ENCODE measurements at regions not wholly inside any gene's neighbourhood (a gene's known extent, or its start where the extent isn't known, plus 50 kb on each side); places are given as distances from the start of the nearest gene placed in this dataset.

- no peaks in the 10 kb centered on the region for H3K36me3 Mint-ChIP-seq (ENCODE audit: low read depth)
- no peaks in the 10 kb centered on the region for H3K9me3 Mint-ChIP-seq
- intact Hi-C loops (cut with micrococcal nuclease) = no loop called here
- peaks cover 16% of the 10 kb centered on the region for H3K27me3 Mint-ChIP-seq
- H3K4me3 Mint-ChIP-seq = no peak overlapping the region
- DNase-seq = no peak
- no peak overlapping the region for H3K27ac Mint-ChIP-seq
- H3K4me1 Mint-ChIP-seq = no peaks in the 10 kb centered on the region
Measured at GRCh38 chr7:36034020-36034419, 119.0 kb upstream of the EEPD1 start.

GRCh38 chr7:36035186-36035585 is 117.9 kb upstream of the EEPD1 start:
- peaks cover 19% of the 10 kb centered on the region for H3K27me3 Mint-ChIP-seq
- H3K27ac Mint-ChIP-seq = no peak overlapping the region
- no peaks in the 10 kb centered on the region for H3K4me1 Mint-ChIP-seq
- H3K36me3 Mint-ChIP-seq (ENCODE audit: low read depth) = no peaks in the 10 kb centered on the region
- DNase-seq = no peak
- H3K9me3 Mint-ChIP-seq = no peaks in the 10 kb centered on the region
- intact Hi-C loops (cut with micrococcal nuclease) = no loop called here
- H3K4me3 Mint-ChIP-seq = no peak overlapping the region

GRCh38 chr7:36036590-36036989 is 116.5 kb upstream of the EEPD1 start:
- Mint-ChIP-seq H3K4me1 (no peaks in the 10 kb centered on the region), H3K9me3 (no peaks in the 10 kb centered on the region), H3K4me3 (no peak overlapping the region), H3K36me3 (ENCODE audit: low read depth) (no peaks in the 10 kb centered on the region), H3K27ac (no peak overlapping the region), H3K27me3 (peaks cover 16% of the 10 kb centered on the region)
- no peak for DNase-seq
- intact Hi-C loops (cut with micrococcal nuclease) = no loop called here

GRCh38 chr7:36037121-36037662 is 115.9 kb upstream of the EEPD1 start:
- no peak for DNase-seq
- Mint-ChIP-seq H3K27ac (no peak overlapping the region), H3K4me3 (no peak overlapping the region), H3K4me1 (no peaks in the 10 kb centered on the region), H3K36me3 (ENCODE audit: low read depth) (no peaks in the 10 kb centered on the region), H3K9me3 (no peaks in the 10 kb centered on the region), H3K27me3 (peaks cover 18% of the 10 kb centered on the region)
- intact Hi-C loops (cut with micrococcal nuclease) = no loop called here

GRCh38 chr7:36038063-36038721 is 114.9 kb upstream of the EEPD1 start:
- peaks cover 14% of the 10 kb centered on the region for H3K27me3 Mint-ChIP-seq
- DNase-seq = no peak
- H3K36me3 Mint-ChIP-seq (ENCODE audit: low read depth) = no peaks in the 10 kb centered on the region
- H3K27ac Mint-ChIP-seq = no peak overlapping the region
- H3K4me1 Mint-ChIP-seq = no peaks in the 10 kb centered on the region
- intact Hi-C loops (cut with micrococcal nuclease) = no loop called here
- H3K4me3 Mint-ChIP-seq = no peak overlapping the region
- no peaks in the 10 kb centered on the region for H3K9me3 Mint-ChIP-seq

- no peak for DNase-seq
- Mint-ChIP-seq H3K27ac (no peak overlapping the region), H3K9me3 (no peaks in the 10 kb centered on the region), H3K27me3 (peaks cover 12% of the 10 kb centered on the region), H3K4me3 (no peak overlapping the region), H3K4me1 (no peaks in the 10 kb centered on the region), H3K36me3 (ENCODE audit: low read depth) (no peaks in the 10 kb centered on the region)
- intact Hi-C loops (cut with micrococcal nuclease) = no loop called here
Measured at GRCh38 chr7:36039243-36039642, 113.8 kb upstream of the EEPD1 start.

- H3K9me3 Mint-ChIP-seq = no peaks in the 10 kb centered on the region
- intact Hi-C loops (cut with micrococcal nuclease) = no loop called here
- no peak overlapping the region for H3K4me3 Mint-ChIP-seq
- H3K36me3 Mint-ChIP-seq (ENCODE audit: low read depth) = no peaks in the 10 kb centered on the region
- H3K4me1 Mint-ChIP-seq = no peaks in the 10 kb centered on the region
- no peak for DNase-seq
- H3K27ac Mint-ChIP-seq = no peak overlapping the region
- H3K27me3 Mint-ChIP-seq = peaks cover 12% of the 10 kb centered on the region
Measured at GRCh38 chr7:36039671-36040070, 113.4 kb upstream of the EEPD1 start.

GRCh38 chr7:36040679-36041078 is 112.4 kb upstream of the EEPD1 start:
- H3K27ac Mint-ChIP-seq = no peak overlapping the region
- no peaks in the 10 kb centered on the region for H3K4me1 Mint-ChIP-seq
- no peak overlapping the region for H3K4me3 Mint-ChIP-seq
- DNase-seq = no peak
- no peaks in the 10 kb centered on the region for H3K36me3 Mint-ChIP-seq (ENCODE audit: low read depth)
- no peaks in the 10 kb centered on the region for H3K9me3 Mint-ChIP-seq
- intact Hi-C loops (cut with micrococcal nuclease) = no loop called here
- peaks cover 13% of the 10 kb centered on the region for H3K27me3 Mint-ChIP-seq

- H3K9me3 Mint-ChIP-seq = no peaks in the 10 kb centered on the region
- intact Hi-C loops (cut with micrococcal nuclease) = no loop called here
- H3K36me3 Mint-ChIP-seq (ENCODE audit: low read depth) = no peaks in the 10 kb centered on the region
- no peak for DNase-seq
- no peak overlapping the region for H3K27ac Mint-ChIP-seq
- H3K27me3 Mint-ChIP-seq = peaks cover 8% of the 10 kb centered on the region
- no peak overlapping the region for H3K4me3 Mint-ChIP-seq
- no peaks in the 10 kb centered on the region for H3K4me1 Mint-ChIP-seq
Measured at GRCh38 chr7:36044101-36044892, 108.8 kb upstream of the EEPD1 start.

GRCh38 chr7:36045326-36045725 is 107.7 kb upstream of the EEPD1 start:
- Mint-ChIP-seq H3K4me1 (no peaks in the 10 kb centered on the region), H3K36me3 (ENCODE audit: low read depth) (no peaks in the 10 kb centered on the region), H3K9me3 (no peaks in the 10 kb centered on the region), H3K27me3 (peaks cover 6% of the 10 kb centered on the region), H3K4me3 (no peak overlapping the region), H3K27ac (no peak overlapping the region)
- no peak for DNase-seq
- intact Hi-C loops (cut with micrococcal nuclease) = no loop called here

- intact Hi-C loops (cut with micrococcal nuclease) = no loop called here
- Mint-ChIP-seq H3K36me3 (ENCODE audit: low read depth) (no peaks in the 10 kb centered on the region), H3K4me3 (no peak overlapping the region), H3K27ac (no peak overlapping the region), H3K9me3 (no peaks in the 10 kb centered on the region), H3K4me1 (no peaks in the 10 kb centered on the region), H3K27me3 (peaks cover 8% of the 10 kb centered on the region)
- DNase-seq = no peak
Measured at GRCh38 chr7:36045830-36046341, 107.2 kb upstream of the EEPD1 start.

- Mint-ChIP-seq H3K9me3 (no peaks in the 10 kb centered on the region), H3K4me1 (no peaks in the 10 kb centered on the region), H3K27me3 (peaks cover 10% of the 10 kb centered on the region), H3K27ac (no peak overlapping the region), H3K4me3 (no peak overlapping the region), H3K36me3 (ENCODE audit: low read depth) (no peaks in the 10 kb centered on the region)
- intact Hi-C loops (cut with micrococcal nuclease) = no loop called here
- DNase-seq = no peak
Measured at GRCh38 chr7:36047091-36047658, 105.9 kb upstream of the EEPD1 start.

GRCh38 chr7:36048141-36048901 is 104.7 kb upstream of the EEPD1 start:
- no peak for DNase-seq
- H3K27me3 Mint-ChIP-seq = peaks cover 11% of the 10 kb centered on the region
- H3K36me3 Mint-ChIP-seq (ENCODE audit: low read depth) = no peaks in the 10 kb centered on the region
- no peak overlapping the region for H3K4me3 Mint-ChIP-seq
- H3K9me3 Mint-ChIP-seq = no peaks in the 10 kb centered on the region
- H3K27ac Mint-ChIP-seq = no peak overlapping the region
- intact Hi-C loops (cut with micrococcal nuclease) = no loop called here
- no peaks in the 10 kb centered on the region for H3K4me1 Mint-ChIP-seq

GRCh38 chr7:36048902-36049240 is 104.2 kb upstream of the EEPD1 start:
- H3K4me3 Mint-ChIP-seq = no peak overlapping the region
- H3K9me3 Mint-ChIP-seq = no peaks in the 10 kb centered on the region
- H3K27me3 Mint-ChIP-seq = peaks cover 11% of the 10 kb centered on the region
- intact Hi-C loops (cut with micrococcal nuclease) = no loop called here
- DNase-seq = no peak
- H3K4me1 Mint-ChIP-seq = no peaks in the 10 kb centered on the region
- no peaks in the 10 kb centered on the region for H3K36me3 Mint-ChIP-seq (ENCODE audit: low read depth)
- H3K27ac Mint-ChIP-seq = no peak overlapping the region
